ENCODE measurements at regions not wholly inside any gene's neighbourhood (a gene's known extent, or its start where the extent isn't known, plus 50 kb on each side); places are given as distances from the start of the nearest gene placed in this dataset.

DNA sequence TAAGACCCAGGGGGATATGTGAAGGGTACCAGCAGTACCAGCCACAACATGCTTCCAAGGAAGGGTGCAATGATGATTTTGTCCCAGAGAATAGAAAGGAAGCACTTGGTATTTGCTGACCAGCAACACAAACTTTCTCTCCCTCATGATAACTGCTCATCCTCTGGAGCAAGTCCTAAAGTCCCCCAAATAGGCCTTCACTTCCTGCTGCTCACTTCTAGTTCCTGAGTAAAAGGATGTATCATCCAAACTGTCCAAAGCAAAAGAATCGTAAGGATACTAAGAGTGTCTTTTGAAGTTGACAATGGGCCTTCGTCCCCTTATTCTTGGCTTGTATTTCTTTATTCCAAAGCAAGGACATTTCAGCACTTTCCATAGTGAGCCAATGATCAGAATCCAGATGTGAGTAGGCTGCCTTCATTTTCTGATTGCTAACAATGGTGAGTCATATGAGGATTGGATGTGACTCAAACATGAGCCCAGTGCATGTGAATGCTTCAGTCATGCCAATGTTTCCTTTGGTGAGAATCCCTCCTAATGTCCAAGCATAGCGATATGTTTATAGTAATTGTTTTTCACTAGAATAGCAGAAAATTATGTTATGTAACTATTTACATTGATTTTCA, 243.4 kb upstream of the POU2AF2 start:
- no peak for TF ChIP-seq POLR2A (IDR thresholded peaks at IDR 0.05)
- TF ChIP-seq, protein P1, sequence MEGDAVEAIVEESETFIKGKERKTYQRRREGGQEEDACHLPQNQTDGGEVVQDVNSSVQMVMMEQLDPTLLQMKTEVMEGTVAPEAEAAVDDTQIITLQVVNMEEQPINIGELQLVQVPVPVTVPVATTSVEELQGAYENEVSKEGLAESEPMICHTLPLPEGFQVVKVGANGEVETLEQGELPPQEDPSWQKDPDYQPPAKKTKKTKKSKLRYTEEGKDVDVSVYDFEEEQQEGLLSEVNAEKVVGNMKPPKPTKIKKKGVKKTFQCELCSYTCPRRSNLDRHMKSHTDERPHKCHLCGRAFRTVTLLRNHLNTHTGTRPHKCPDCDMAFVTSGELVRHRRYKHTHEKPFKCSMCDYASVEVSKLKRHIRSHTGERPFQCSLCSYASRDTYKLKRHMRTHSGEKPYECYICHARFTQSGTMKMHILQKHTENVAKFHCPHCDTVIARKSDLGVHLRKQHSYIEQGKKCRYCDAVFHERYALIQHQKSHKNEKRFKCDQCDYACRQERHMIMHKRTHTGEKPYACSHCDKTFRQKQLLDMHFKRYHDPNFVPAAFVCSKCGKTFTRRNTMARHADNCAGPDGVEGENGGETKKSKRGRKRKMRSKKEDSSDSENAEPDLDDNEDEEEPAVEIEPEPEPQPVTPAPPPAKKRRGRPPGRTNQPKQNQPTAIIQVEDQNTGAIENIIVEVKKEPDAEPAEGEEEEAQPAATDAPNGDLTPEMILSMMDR (IDR thresholded peaks at IDR 0.05): no peak
